Natural killer cell (primary cell): ENCODE measurements at regions not wholly inside any gene's neighbourhood (a gene's known extent, or its start where the extent isn't known, plus 50 kb on each side); places are given as distances from the start of the nearest gene placed in this dataset.

Experiments
- ATAC-seq, 3 donors: fragments of 150-1000 bp in 2 of 3; fragments of 200-7000 bp in 1 of 3; cut with Tn5 transposase; 1 replicate in 1 of 3; 2 replicates in 2 of 3; pipeline ENCODE4 v1.10.0; 2021; ENCODE audit warnings: mild to moderate bottlenecking in 2 of 3, moderate library complexity in 2 of 3
- DNase-seq, 2 donors: peaks; one replicate each; pipeline versions ENCODE4 v3.0.0 to v3.0.0-alpha.2; 2013 to 2021; ENCODE audit warnings: mixed read lengths in 1 of 2
- H3K27ac ChIP-seq: one replicate; pipeline ENCODE4 v1.5.1; 2013; ENCODE audit warnings: mild to moderate bottlenecking, low read length
- H3K27me3 ChIP-seq: one replicate; pipeline ENCODE4 v1.6.1; 2013; ENCODE audit warnings: low read length; ENCODE audit not compliant: control insufficient read depth, insufficient read depth
- H3K36me3 ChIP-seq: one replicate; pipeline ENCODE4 v1.6.1; 2013; ENCODE audit warnings: low read length; ENCODE audit not compliant: control insufficient read depth, insufficient read depth
- H3K4me1 ChIP-seq: one replicate; pipeline ENCODE4 v1.6.1; 2013; ENCODE audit warnings: low read length; ENCODE audit not compliant: control insufficient read depth, insufficient read depth
- H3K4me3 ChIP-seq: one replicate; pipeline ENCODE4 v1.5.1; 2013; ENCODE audit warnings: low read length
- H3K9me3 ChIP-seq: one replicate; pipeline ENCODE4 v1.6.1; 2013; ENCODE audit warnings: low read length; ENCODE audit not compliant: control insufficient read depth, insufficient read depth
- H3K27ac Mint-ChIP-seq, 2 donors: one replicate each; pipeline ENCODE4 v1.8.0; 2022; ENCODE audit warnings: mild to moderate bottlenecking in 2 of 2, mixed read lengths in 2 of 2, moderate library complexity in 1 of 2
- H3K27me3 Mint-ChIP-seq, 2 donors: one replicate each; pipeline ENCODE4 v1.8.0; 2022; ENCODE audit warnings: low read depth in 2 of 2, mixed read lengths in 2 of 2
- H3K36me3 Mint-ChIP-seq: one replicate; pipeline ENCODE4 v1.8.0; 2022; ENCODE audit warnings: mixed read lengths
- H3K4me1 Mint-ChIP-seq, 2 donors: one replicate each; pipeline ENCODE4 v1.8.0; 2022; ENCODE audit warnings: mixed read lengths in 2 of 2
- H3K4me3 Mint-ChIP-seq: one replicate; pipeline ENCODE4 v1.8.0; 2022; ENCODE audit warnings: mild to moderate bottlenecking, moderate library complexity, mixed read lengths
- H3K9me3 Mint-ChIP-seq, 2 donors: one replicate each; pipeline ENCODE4 v1.8.0; 2022; ENCODE audit warnings: mixed read lengths in 2 of 2
- CTCF ChIP-seq: fragments of 200-600 bp; IDR thresholded peaks from one replicate; pipeline ENCODE4 v1.8.0; 2022; ENCODE audit warnings: antibody characterized with exemption
- WGBS: methylation state at CpG from one replicate; pipeline ENCODE4 v1.1.7; 2013; ENCODE audit warnings: missing lambda C conversion rate; ENCODE audit not compliant: insufficient coverage; 5-methylcytosine and 5-hydroxymethylcytosine counted together
- intact Hi-C: fragments of 100-400 bp; cut with micrococcal nuclease; formaldehyde crosslinking; loops from one replicate; pipeline ENCODE4 v1.14.2; 2022

GRCh38 chr4:52192721-52193135, 141.6 kb downstream of the SPATA18 start:
- no peak overlapping the region for H3K27ac Mint-ChIP-seq
- H3K36me3 ChIP-seq: no peaks in the 10 kb centered on the region

GRCh38 chr4:52195869-52196268, 144.8 kb downstream of the SPATA18 start:
- H3K27me3 ChIP-seq: no peaks in the 10 kb centered on the region
- no peak for DNase-seq
- 77% methylated on average over 3 of the region's 5 CpGs for WGBS
- no peaks in the 10 kb centered on the region for H3K27me3 Mint-ChIP-seq
- H3K4me1 Mint-ChIP-seq: no peaks in the 10 kb centered on the region
- no peak overlapping the region for H3K4me3 Mint-ChIP-seq
- intact Hi-C loops: no loop called here
- no peaks in the 10 kb centered on the region for H3K4me1 ChIP-seq
- H3K27ac Mint-ChIP-seq: no peak overlapping the region
- peaks cover 10 to 14% of the 10 kb centered on the region in 2 donors for H3K9me3 Mint-ChIP-seq
- no peak overlapping the region for H3K27ac ChIP-seq
- no peak overlapping the region for H3K4me3 ChIP-seq
- no peaks in the 10 kb centered on the region for H3K36me3 ChIP-seq
- no peaks in the 10 kb centered on the region for H3K36me3 Mint-ChIP-seq
- no peaks in the 10 kb centered on the region for H3K9me3 ChIP-seq
- ATAC-seq: no peak
- no peak for TF ChIP-seq CTCF

More at GRCh38 chr4:52192721-52193135, 141.6 kb downstream of the SPATA18 start:
- Mint-ChIP-seq H3K27me3 (no peaks in the 10 kb centered on the region), H3K4me3 (no peak overlapping the region), H3K36me3 (no peaks in the 10 kb centered on the region), H3K4me1 (no peaks in the 10 kb centered on the region), H3K9me3 (peaks cover 9 to 12% of the 10 kb centered on the region in 2 donors)
- no peaks in the 10 kb centered on the region for H3K4me1 ChIP-seq
- 60% methylated on average over 3 of the region's 6 CpGs for WGBS
- no peaks in the 10 kb centered on the region for H3K27me3 ChIP-seq
- TF ChIP-seq CTCF: no peak
- DNase-seq (no peak), ATAC-seq (no peak)
- H3K4me3 ChIP-seq: no peak overlapping the region
- intact Hi-C loops: no loop called here
- H3K27ac ChIP-seq: no peak overlapping the region
- no peaks in the 10 kb centered on the region for H3K9me3 ChIP-seq

- peaks cover 14 to 17% of the 10 kb centered on the region in 2 donors for H3K9me3 Mint-ChIP-seq
- intact Hi-C loops: no loop called here
- no peak for TF ChIP-seq CTCF
- DNase-seq (no peak), ATAC-seq (no peak)
- no peak overlapping the region for H3K4me3 Mint-ChIP-seq
- 48% methylated on average over 1 of the region's 1 CpG for WGBS
- no peak overlapping the region for H3K27ac Mint-ChIP-seq
- no peaks in the 10 kb centered on the region for H3K4me1 Mint-ChIP-seq
- Histone ChIP-seq H3K9me3 (no peaks in the 10 kb centered on the region), H3K4me1 (no peaks in the 10 kb centered on the region), H3K27me3 (no peaks in the 10 kb centered on the region), H3K36me3 (no peaks in the 10 kb centered on the region), H3K4me3 (no peak overlapping the region), H3K27ac (no peak overlapping the region)
- no peaks in the 10 kb centered on the region for H3K36me3 Mint-ChIP-seq
- H3K27me3 Mint-ChIP-seq: no peaks in the 10 kb centered on the region
Measured at GRCh38 chr4:52196606-52197130, 145.6 kb downstream of the SPATA18 start.

- DNase-seq (no peak), ATAC-seq (no peak)
- Histone ChIP-seq H3K9me3 (no peaks in the 10 kb centered on the region), H3K36me3 (no peaks in the 10 kb centered on the region), H3K4me1 (no peaks in the 10 kb centered on the region), H3K4me3 (no peak overlapping the region), H3K27ac (no peak overlapping the region), H3K27me3 (no peaks in the 10 kb centered on the region)
- TF ChIP-seq CTCF: no peak
- no peaks in the 10 kb centered on the region for H3K4me1 Mint-ChIP-seq
- no peaks in the 10 kb centered on the region for H3K27me3 Mint-ChIP-seq
- no peaks in the 10 kb centered on the region for H3K36me3 Mint-ChIP-seq
- H3K9me3 Mint-ChIP-seq: peaks cover 16 to 17% of the 10 kb centered on the region in 2 donors
- H3K4me3 Mint-ChIP-seq: no peak overlapping the region
- no peak overlapping the region for H3K27ac Mint-ChIP-seq
- intact Hi-C loops: no loop called here
- 72% methylated on average over 2 of the region's 2 CpGs for WGBS
Measured at GRCh38 chr4:52197306-52197705, 146.2 kb downstream of the SPATA18 start.
